ENCODE measurements at regions not wholly inside any gene's neighbourhood (a gene's known extent, or its start where the extent isn't known, plus 50 kb on each side); places are given as distances from the start of the nearest gene placed in this dataset.
A peak's percentile ranks its signal among the peaks of the same experiment; 100 is the strongest.

DNA sequence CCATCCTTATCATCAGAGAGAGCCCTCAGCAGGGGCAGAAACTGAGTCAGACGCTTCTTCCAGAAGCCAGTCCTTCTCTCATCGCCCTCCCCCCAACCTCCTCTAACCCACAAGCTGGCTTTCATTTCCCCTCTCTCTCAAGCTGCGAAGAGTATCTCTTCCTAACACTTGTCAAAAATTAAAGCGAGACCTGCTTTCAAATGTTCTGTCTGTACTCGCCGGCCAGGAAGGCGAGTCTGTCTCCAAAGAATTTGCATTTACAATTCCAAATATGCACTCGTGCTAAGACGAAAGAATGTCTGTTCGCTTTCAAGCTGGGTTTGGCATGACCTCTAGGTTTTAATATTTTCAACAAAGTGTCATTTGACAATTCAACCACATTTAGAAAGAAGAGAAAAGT lies 140.4 kb downstream of the RGS9 start:
- no peak for TF ChIP-seq POLR2A (IDR thresholded peaks at IDR 0.05; ENCODE audit: low read depth, low read length)
- TF ChIP-seq SPI1 (IDR thresholded peaks at IDR 0.05; ENCODE audit: low read depth, low read length) = peak; percentile 67
- TF ChIP-seq TAF1 (IDR thresholded peaks at IDR 0.05; ENCODE audit: low read depth, low read length) = no peak
- TF ChIP-seq POU2F2 (IDR thresholded peaks at IDR 0.05; ENCODE audit: low read depth, low read length) = no peak
- FAIRE-seq (no peak), DNase-seq (ENCODE audit: insufficient read length, low spot score) (no peak)

All from GM12891 (cell line).